OCI-LY1 (cell line): ENCODE measurements at regions not wholly inside any gene's neighbourhood (a gene's known extent, or its start where the extent isn't known, plus 50 kb on each side); places are given as distances from the start of the nearest gene placed in this dataset.

Experiments
- EZH2 ChIP-seq: fragments of 200-600 bp; sonication (generic), shearing (Covaris generic); IDR thresholded peaks from 2 replicates; pipeline ENCODE4 v1.8.0; 2017; ENCODE audit warnings: borderline replicate concordance, mixed run types, mild to moderate bottlenecking, antibody characterized with exemption, low read length, moderate library complexity, mixed read lengths
- TF ChIP-seq, protein P1 (sequence below): fragments of 200-600 bp; sonication (generic), shearing (Covaris generic); IDR thresholded peaks from 2 replicates; pipeline ENCODE4 v1.5.1; 2017; ENCODE audit warnings: mild to moderate bottlenecking, antibody characterized with exemption, low read length, moderate library complexity, mixed read lengths

DNA sequence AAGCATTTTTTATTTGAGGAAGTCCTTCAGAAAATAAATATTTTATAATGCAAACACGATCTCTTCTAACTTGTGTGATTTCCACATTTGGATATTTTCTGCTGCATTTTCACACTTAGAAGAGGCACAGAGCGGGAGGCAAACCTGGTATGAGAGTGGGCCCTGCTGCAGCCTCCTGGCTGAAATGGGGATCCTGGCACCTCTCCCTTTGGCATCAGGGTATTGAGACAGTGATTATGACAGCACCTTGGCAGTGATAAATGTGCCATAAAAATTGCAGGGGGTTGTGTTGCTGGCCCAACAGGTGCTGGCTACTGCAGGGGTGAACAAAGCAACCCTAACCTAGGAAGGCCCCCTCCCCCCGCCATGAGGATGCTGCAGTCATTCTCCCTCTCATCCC lies 128.6 kb downstream of the TSN start:
- TF ChIP-seq, protein P1, sequence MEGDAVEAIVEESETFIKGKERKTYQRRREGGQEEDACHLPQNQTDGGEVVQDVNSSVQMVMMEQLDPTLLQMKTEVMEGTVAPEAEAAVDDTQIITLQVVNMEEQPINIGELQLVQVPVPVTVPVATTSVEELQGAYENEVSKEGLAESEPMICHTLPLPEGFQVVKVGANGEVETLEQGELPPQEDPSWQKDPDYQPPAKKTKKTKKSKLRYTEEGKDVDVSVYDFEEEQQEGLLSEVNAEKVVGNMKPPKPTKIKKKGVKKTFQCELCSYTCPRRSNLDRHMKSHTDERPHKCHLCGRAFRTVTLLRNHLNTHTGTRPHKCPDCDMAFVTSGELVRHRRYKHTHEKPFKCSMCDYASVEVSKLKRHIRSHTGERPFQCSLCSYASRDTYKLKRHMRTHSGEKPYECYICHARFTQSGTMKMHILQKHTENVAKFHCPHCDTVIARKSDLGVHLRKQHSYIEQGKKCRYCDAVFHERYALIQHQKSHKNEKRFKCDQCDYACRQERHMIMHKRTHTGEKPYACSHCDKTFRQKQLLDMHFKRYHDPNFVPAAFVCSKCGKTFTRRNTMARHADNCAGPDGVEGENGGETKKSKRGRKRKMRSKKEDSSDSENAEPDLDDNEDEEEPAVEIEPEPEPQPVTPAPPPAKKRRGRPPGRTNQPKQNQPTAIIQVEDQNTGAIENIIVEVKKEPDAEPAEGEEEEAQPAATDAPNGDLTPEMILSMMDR: no peak
- TF ChIP-seq EZH2: no peak
